A204.1 (cell line): ENCODE measurements at regions not wholly inside any gene's neighbourhood (a gene's known extent, or its start where the extent isn't known, plus 50 kb on each side); places are given as distances from the start of the nearest gene placed in this dataset.

ENCODE experiments used
- FAIRE-seq: peaks from 2 replicates; lab custom pipeline; 2012; peaks lifted over from hg19 to GRCh38; lab: Jason Lieb, UNC

DNA sequence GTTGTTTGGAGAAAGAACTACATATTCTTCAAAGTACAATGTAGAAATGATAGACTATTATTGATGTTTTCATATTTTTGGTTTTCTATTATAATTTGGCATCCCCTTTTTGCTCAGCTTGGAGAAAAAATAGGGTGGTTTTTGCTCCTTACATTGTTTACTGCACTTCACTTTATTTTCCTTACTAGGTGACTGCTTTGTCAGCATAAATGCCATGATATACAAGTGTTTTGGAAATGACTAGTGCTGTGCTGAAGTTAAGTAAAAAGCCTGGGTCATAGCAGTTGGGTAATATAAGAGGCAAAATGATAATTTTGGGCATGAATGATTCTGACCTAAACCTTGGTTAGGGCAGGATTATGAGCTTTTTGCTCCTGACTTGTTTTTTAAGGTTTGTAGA is 250.9 kb downstream of the KCNS3 start:
- FAIRE-seq, result no peak

DNA sequence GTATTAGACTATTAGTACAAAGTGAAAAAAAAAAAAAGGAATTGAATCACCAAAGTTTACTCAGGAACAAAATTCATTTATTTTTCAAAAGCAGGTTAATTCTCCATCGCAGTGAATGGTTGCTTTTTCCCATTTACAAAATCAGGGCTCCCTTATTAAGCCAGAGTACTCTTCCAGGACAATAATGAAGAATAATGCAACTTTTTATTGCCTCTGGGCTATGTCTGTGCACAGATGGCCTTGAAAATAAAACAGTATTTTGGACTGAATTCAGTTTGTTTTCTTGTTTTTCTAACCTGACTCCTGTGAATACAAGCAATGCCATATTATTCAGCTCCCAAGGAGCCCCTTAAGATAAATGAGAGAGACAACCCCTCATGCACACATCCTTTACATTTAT is 246.8 kb downstream of the KCNS3 start:
- FAIRE-seq, result no peak

DNA sequence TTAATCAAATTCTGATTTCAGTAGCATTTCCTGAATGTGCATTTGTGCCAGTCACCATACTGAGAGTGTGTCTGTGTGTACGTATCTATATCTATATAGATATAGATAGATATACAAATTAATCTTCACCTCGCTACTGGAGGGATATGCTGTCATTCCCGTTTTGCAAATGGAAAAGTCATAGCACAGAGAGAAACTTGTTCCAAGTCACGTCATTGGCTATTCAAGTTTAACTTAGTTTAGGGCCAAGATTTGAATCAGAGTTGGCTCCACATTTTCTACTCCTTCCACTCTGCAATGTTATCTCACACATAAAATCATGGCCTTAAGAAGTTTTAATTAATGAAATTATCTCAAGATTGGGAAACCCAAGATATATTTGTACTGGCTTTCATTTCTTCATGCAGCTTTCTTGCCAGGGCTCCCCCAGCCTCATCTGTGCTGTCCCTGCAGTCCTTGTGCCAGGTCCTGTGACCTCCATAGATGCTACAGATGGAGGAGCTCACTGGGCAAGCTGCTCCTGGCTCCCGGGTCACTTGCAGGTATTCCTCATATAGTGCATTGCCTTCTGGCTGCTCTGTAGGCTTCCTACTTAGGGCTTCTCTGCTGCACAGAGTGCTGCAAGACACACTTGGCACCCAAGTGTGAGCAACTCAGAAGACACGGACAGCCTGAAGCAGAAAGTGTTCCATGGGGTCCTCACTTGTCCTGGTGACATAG is 245.8 kb downstream of the KCNS3 start:
- FAIRE-seq, result no peak

DNA sequence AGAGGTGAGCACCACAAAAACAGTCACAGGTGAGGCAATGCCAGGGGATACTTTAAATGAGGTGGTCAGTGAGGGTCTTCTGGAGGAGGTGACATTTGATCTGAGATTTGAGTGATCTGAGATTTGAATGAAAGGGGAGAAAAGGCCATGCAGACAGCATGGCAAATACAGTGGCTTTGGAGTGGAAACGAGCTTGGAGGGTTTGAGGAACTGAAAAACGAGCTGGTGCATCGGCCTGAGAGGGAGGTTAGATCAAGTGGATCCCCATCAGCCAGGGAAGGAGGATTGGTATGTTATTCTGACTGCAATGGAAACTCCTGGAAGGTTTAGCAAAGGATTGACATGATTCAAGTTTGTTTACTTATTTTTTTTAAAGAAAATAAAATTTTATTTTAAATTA is 245.1 kb downstream of the KCNS3 start:
- no peak for FAIRE-seq

DNA sequence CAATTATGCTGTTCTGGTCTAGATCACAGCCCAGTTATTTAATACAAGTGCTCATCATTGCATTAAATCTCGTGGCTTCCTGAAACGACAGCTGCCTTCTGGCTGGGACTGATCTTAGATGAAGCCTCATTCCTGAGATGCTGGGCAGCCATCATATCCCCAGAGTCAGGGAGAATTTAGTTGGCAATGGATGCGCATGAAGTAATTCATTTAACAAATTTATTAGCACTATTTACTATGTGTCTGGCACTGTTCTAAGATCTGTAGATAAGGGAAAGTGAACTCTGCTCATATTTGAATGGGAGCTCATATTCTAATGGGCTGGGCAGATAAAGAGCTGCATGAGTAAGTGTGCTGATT is 244.7 kb downstream of the KCNS3 start:
- no peak for FAIRE-seq

DNA sequence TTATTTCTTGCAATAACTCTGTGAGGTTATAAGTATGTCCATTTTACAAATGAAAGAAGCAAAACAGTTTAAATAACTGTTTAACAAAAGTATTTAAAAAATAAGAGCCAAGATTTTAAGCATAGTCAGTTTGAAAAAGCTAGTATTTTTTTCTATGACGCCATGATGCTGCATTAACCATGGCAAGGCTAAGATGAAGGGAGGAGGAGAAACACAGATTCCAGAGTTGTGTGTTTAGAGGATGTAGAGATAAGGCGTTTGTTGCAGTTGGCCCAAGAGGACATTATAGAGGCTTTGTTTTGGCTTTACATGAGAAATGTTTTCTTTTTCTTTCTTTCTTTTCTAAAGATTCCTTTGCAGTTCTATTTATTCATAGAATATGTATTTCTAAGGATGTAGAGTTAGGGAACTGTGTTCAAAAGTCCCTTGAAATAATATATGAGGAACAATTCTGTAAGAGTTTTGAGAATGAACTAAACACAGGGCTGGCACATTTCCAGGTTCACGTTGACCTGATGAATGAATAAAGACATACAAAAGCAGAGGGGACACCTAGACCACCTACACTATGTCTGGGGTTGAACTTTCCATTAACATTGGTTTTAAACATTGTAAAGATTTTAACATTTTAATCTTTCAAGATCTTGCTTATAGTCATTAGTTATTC is 244.2 kb downstream of the KCNS3 start:
- no peak for FAIRE-seq

DNA sequence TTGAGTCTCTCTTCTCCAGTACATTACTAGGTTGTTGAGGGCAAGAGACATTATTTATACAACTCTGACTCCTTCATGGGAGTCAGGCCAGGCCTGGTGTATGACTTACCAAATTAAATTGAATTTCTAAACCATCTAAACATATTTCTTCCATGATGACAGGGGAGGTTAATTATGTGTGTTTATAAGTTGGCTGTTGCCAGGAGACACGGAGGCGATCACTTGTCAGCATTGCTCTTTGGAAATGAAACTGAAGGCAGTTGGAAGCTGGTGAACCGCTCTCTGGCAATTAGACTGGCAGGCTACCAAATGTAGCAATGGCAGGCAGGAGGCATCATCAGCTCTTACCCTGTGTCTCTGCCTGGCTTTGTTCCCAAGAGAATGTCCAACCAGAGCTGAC is 241.4 kb downstream of the KCNS3 start:
- FAIRE-seq, result no peak

DNA sequence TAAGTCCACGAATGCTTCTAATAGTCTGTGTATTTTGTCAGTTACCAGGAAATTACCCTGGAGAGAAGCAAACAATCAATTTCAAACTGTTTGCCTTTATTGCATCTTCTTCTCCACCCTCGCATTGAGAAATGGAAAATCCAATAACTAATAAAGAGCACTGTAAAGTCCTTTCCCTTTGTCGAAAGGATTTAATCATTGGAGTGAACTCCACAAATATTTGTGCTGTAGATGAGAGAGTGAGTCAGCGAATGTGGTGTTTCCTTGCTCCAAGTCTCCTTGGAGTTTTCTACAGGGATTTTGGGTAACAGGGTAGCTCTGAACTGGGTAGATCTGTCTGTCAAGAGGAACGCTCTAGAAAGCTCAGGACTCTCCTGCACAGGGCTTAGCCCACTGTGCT is 240.2 kb downstream of the KCNS3 start:
- no peak for FAIRE-seq

DNA sequence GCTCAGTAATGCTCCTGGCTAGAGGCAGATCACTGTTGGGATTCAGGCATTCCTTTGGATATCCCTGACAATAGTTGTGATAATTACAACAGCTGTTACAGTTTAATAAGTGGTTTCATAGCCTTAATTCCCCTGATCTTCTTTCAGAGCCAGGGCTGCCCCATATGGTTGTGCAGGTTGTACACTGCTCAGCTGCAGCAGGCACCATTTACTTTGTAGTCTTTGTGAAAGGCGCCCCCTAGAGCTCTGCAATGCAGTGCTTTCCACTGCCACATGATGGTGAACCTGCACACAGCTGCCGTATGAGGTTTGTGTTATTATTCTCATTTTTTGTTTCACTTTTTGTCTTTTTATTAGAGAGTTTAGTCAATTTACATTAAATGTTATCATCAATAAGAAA is 239.1 kb downstream of the KCNS3 start:
- FAIRE-seq, result no peak

DNA sequence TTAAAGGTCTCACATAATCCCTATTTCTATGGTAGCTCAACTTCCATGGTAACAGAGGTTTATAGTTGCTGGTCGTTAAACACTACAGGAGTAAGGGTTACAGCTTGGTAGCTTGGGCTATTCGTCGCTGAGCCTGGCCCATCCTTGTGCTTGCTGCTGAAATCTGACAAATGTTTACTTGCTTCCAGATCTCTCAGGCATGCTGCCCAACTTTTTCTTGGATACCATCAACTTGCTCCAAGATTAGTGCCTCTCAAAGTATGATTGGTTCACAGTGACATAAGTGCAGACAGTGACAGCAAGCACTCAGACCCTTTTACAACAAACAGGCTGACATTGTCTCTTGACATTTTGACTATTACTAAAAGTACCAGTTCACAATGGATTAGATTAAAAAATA is 231.8 kb downstream of the KCNS3 start:
- FAIRE-seq, result no peak

DNA sequence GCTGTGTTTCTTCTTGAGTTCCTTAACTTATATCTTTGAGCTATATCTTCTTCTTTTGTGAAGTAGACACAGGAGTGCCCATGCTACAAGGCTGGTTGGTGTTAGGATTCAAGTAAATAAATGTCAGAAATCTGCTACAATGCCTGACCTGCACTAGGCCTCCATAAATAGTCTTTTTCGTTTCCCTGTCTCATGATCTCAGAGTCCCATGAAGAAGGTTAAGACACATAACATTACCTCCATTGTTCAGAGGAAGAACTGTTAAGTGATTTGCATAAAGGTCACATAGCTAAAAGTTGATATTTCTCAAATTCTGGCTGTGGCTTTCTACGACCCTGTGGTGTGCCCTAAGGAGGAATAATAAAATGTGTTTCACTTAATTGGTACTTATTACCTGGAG is 228.4 kb downstream of the KCNS3 start:
- FAIRE-seq, result no peak

DNA sequence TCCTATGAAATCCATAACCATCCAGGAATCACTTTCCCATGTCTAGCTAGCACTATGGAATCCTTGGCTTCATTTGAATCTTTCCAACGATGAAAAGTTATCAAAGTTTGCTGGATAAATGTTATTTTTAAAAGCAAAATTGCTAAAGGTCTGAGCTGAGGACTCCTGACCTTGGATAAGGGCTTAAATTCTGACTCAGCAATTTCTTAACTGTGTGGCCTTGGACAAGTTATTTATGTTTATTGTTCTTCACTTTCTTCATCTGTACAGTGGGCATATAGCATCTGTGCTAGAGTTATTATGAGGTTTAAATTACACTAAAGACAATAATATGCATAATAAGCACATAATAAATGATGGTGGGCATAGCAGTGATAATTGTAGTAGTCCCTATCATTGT is 227.5 kb downstream of the KCNS3 start:
- no peak for FAIRE-seq

DNA sequence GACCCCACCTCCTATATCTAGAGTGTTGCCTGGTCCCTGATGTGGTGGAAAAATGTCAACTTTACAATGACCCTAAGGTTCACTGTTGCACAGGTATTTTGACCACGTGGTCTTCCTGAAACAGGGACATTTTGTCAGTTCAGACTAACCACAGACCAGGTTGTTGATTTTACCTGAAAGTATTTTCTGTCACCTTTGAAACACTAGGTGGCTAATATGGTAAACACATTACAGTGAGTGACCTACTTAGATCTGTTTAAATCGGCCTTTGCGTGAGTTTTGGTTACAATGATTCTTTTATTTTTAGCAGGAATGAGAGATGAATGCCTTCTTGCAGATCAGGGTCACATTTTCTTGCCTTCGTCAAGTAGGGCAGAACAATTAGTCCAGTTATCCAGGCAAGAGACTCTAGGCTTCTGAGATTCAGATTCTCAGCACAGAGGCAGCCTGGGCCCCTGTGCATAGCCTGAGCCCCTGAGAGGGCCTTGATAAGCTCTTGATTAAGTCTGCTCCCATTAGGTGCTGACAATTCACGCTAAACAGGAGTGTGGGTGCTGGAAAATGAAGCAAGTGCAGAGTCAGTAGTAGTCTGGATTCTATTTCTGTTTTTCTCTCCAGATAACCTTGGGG is 226.2 kb downstream of the KCNS3 start:
- FAIRE-seq, result no peak

DNA sequence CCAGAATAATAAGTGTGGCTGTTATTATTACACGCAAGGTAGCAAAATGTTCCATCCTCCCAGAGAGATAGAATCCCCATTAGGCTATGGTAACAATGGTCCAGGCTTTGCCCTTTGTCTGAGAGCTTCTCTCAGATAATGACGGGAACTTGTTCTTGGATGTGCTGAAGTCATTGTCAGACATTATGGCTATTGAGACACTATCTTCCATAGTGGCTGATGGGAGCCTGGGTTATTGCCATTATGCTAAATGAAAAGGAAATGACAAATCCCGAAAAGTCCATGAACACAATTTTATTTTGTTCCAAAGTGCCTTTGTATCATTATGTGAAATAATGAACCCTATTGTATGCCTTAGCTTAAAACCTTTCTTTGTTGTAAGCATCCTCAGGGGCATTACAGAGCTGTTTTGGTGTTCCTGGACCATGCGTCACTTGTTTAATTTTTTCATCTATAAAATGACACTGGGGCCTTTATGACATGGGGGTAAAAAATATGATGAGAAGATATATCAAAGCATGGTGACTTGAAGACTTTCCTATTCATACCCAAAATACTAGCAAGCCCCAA is 218.5 kb downstream of the KCNS3 start:
- no peak for FAIRE-seq

DNA sequence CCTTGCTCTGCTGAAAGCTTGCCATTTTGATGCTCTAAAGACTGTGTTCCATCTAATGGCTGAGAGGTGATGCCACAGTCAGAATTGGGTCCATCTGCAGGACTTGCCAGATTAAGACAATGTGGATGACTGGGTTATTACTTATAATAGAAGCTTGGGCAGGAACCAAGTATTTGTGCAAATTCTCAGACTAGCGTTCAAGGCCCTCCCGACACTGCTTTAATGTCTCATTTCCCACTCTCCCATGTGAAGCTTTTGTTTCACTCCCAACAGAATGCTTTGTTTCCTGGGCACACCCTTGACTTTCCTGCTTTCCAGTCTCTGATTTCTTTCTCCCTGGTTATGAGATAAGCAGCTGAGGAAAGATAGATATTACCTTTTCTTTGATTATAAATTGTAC is 215.8 kb downstream of the KCNS3 start:
- FAIRE-seq, result no peak

DNA sequence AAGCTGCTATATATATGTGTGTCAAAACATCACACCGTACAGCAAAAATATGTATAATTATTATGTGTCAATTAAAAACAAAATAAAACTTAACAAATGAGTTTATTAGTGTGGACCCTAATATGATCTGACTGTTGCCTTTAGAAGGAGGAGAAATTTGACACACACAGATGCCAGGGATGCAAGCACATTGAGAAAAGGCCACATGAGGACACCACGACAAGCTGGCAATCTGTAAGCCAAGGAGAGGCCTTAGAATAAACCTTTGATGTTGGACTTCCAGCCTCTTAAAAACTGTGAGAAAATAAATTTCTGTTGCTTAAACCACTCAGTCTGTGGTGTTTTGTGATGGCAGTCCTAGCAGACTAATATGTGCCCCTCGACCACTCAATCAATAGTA is 214.7 kb downstream of the KCNS3 start:
- no peak for FAIRE-seq

DNA sequence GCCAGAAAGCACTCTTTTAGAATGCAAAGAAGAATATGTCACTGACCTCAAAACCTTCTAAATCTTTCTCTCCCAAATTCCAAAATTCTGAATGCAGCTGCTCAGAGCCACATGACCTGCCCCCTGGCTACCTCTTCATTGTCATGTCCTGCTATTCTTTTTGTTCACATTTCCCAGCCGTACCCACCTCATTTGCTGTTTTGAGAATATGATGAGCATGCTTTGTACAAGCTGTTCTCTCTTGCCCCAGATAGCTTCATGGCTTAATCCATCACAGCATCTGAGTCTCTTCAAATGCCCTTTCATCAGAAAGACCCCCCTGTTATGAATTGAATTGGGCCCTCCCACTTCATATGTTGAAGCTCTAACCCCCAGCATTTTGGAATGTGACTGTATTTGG is 214.3 kb downstream of the KCNS3 start:
- FAIRE-seq, result no peak

DNA sequence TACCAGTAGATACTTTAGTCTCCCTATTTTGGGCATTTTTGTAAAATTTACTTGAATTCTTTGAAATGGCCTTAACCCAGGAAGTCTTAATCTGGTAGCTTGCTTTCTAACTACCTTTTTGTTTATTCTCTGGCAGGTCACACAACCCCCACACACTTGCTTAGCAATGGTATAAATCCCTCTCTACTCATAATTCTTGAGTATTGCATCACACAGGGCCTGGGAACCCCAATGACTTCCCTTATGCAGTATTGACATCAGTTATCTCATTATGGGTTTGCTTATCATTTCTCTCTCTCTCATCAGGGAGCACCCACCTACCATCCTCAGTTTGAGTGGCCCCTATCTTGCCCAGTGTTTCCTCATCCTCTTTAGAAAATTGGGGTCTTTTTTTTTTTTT is 207.1 kb downstream of the KCNS3 start:
- FAIRE-seq, result no peak

DNA sequence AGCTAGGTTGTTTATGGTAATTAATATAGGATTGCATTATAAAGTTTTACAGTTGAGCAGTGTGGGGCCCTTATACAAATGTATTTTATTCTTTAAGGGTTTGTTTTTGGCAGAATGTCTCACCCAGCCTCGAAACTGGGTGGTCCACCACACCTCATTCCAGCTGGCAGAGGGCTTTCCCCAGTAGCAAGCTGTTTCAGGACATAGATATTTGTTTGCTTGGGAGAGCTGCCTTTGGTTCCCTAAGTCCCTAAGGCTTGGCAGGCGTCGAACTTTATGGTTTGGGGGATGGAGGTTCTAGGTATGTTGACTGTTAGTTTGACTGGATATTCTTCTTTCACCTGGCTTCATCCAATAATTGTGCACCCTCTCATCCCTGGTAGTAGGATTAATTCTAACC is 205.9 kb downstream of the KCNS3 start:
- FAIRE-seq, result no peak

DNA sequence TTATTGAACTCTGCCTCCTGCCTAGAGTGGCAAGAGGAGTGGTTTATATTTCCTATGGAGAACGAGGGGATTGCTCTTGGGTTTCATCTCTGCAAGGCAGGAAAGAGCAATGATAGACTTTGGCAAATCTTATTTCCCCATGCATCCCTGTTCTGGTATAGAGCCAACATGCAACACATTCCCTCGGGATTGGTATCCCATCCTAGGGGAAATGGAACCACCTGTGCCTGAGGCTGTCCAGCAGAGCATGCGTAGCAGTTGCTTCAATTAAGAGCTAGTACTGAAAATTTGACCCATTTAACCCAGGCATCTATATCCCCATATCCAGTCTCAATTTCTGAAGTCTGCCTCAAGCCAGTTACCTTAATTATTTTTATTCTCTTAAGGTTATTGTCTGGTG is 205.3 kb downstream of the KCNS3 start:
- no peak for FAIRE-seq

DNA sequence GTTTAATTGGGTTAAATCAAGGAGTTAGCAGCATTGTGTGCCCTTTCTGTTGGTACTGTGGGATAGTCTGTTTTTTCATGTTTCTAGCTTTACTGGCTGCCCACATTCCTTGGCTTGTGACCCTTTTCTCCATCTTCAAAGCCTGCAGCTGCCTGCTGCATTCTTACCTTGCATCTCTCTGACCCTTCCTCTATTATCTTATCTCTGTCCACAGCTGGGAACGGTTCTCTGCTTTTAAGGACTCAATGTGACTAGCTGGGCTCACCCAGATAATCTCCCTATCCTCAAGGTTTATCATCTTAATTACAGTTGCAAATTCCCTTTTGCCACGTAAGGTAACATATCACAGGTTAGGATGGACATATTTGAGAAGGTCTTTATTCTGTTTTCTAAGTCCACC is 199.7 kb downstream of the KCNS3 start:
- FAIRE-seq, result no peak

DNA sequence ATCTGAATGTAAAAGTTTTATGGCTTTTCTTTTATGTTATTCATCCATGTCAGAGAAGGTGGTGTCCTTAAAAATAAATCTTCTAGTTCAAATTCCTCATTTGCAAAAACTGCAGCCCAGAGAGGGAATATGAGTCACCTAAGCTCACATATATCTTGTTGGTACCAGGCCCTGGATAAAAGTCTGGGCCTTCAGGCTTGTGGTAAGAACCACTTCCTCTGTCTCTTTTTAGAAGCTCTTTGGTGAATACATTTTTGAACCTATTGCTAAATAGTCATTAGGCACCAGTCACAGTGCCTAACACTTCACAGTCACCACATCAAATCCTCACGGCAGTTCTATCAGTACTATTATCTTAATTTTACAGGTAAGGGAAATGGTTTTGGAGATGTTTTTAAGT is 199.2 kb downstream of the KCNS3 start:
- FAIRE-seq, result no peak

DNA sequence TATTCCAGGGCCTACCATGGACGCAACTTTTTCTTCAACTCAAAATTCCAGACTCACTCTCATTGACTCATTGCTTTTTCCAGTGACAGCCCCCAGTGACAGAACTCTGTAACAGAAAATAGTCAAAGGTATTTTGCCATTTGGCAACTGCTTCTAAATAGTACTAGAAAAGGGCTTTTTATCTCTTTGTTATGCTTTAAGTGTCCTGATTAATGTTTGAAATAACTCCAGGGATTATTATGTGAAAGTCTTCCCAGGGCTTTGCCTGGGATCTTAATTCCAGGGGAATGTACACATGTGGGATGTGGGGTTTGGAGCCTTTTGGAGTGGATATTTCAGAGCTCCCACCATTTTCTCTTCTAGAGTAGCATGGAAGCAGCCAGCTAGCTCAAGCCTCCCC is 198.8 kb downstream of the KCNS3 start:
- FAIRE-seq, result no peak

DNA sequence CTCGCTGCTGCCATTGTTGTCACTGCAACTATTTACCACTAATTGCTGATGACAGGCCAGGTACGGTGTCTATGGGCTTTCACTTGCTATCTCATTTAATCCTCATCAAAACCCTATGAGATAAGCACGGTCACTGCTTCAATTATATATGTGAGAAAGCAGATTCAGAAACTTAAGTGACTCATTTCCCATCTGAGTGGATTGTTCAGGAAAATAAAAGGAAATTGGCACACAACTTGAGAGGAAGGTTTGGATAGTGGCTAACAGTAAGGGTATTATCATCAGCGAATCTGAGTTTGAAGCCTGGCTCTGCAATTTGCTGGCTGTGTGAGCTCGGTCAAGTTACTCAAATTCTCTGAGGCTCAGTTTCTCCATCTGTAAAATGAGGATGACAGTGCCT is 196.0 kb downstream of the KCNS3 start:
- FAIRE-seq, result no peak
